Astrocyte of the spinal cord (primary cell): ENCODE measurements at regions not wholly inside any gene's neighbourhood (a gene's known extent, or its start where the extent isn't known, plus 50 kb on each side); places are given as distances from the start of the nearest gene placed in this dataset.

ENCODE experiments used
- DNase-seq: peaks from one replicate; pipeline ENCODE4 v3.0.0; 2011; ENCODE audit warnings: low read depth, low spot score
- H3K4me3 ChIP-seq: 2 replicates; pipeline ENCODE4 v1.5.1; 2011; ENCODE audit warnings: low read depth, mild to moderate bottlenecking, low read length, moderate library complexity
- in situ Hi-C: cut with HindIII; loops from 2 replicates; pipeline ENCODE4 v1.10.0; 2017; ENCODE audit warnings: low sequenced_read_pairs
- TF ChIP-seq, protein P1 (sequence below): IDR thresholded peaks from 2 replicates; pipeline ENCODE4 v1.5.1; 2012; ENCODE audit warnings: low read depth, mild to moderate bottlenecking, low read length, inconsistent platforms

DNA sequence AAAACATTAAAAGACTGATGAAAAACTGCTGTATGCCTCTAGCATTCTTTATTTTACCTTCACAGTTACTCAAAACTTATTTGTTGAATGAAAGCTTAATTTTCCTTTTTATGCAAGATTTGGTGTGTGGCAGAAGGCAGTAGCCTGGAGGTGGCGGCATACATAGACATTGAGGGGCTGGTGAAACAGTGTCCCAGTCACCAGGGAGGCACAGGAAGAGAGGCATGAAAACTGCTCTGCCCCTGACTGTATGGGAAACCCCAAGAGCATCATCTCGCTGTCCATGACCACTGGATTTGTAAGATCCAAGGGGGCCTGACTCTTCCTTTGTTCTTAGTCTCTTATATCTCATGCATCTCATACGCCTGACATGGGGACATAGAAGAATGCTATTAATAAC is 493.7 kb upstream of the GOLIM4 start:
- no peak overlapping the region for H3K4me3 ChIP-seq
- no peak for DNase-seq
- TF ChIP-seq, protein P1, sequence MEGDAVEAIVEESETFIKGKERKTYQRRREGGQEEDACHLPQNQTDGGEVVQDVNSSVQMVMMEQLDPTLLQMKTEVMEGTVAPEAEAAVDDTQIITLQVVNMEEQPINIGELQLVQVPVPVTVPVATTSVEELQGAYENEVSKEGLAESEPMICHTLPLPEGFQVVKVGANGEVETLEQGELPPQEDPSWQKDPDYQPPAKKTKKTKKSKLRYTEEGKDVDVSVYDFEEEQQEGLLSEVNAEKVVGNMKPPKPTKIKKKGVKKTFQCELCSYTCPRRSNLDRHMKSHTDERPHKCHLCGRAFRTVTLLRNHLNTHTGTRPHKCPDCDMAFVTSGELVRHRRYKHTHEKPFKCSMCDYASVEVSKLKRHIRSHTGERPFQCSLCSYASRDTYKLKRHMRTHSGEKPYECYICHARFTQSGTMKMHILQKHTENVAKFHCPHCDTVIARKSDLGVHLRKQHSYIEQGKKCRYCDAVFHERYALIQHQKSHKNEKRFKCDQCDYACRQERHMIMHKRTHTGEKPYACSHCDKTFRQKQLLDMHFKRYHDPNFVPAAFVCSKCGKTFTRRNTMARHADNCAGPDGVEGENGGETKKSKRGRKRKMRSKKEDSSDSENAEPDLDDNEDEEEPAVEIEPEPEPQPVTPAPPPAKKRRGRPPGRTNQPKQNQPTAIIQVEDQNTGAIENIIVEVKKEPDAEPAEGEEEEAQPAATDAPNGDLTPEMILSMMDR, result no peak

DNA sequence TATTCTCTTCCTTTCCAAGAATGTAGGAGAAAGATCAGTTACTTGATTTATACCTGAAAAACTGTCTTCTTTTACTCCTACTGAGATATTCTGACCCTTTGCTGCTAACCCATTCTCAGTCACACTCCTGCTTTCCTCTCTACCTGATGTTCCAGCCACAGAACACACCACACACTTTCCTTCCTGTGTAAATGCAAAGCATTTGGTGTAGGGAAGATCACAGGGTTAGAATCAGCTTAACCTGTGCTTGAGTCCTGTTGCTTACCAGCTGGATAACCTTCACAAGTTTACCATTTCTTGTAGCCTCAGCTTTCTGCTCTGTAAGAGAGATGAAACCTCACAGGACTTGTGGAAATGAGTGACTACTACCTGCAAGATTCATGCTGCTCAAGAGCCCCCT is 489.8 kb upstream of the GOLIM4 start:
- TF ChIP-seq, protein P1, result no peak
- in situ Hi-C loops, result no loop called here
- H3K4me3 ChIP-seq, result no peak overlapping the region
- no peak for DNase-seq

More for the DNA sequence above, 493.7 kb upstream of the GOLIM4 start:
- in situ Hi-C loops, result no loop called here

DNA sequence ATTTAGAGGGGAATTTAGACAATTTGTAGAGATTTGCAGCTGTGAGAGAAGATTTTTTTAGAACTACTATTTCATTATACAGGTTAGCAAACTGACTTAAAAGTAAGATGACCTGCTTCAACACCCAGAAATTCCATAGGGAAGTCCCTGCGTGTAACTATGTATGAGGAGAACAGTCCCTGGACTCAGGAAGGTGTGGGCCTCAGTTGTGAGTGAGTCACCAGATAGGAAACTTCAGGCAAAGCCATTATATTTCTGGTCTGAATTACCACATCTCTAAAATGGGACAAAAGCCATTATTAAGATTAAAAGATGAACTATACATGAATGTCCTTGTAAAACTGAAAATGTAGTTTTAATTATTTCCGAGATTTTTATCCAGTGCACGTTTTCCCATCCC is 488.3 kb upstream of the GOLIM4 start:
- H3K4me3 ChIP-seq, result no peak overlapping the region
- TF ChIP-seq, protein P1, result no peak
- in situ Hi-C loops, result no loop called here
- DNase-seq, result no peak

DNA sequence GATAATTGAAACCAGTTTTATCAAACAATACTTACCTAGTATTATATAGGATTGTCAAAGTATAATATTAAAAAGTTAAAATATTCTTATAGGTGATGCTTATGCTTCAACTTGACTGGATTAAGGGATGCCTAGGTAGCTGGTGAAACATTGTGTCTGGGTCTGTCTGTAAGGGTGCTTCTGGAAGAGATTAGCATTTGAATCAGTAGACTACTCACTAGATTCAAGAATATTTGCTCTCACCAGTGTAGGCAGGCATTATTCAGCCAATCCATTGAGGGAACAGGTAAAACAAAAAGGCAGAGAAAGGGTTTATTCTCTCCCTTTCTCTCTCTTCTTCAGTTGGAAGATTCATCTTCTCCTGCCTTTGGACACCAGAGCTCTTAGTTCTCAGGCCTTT is 486.8 kb upstream of the GOLIM4 start:
- TF ChIP-seq, protein P1, result no peak
- no peak overlapping the region for H3K4me3 ChIP-seq
- no peak for DNase-seq
- in situ Hi-C loops, result no loop called here

DNA sequence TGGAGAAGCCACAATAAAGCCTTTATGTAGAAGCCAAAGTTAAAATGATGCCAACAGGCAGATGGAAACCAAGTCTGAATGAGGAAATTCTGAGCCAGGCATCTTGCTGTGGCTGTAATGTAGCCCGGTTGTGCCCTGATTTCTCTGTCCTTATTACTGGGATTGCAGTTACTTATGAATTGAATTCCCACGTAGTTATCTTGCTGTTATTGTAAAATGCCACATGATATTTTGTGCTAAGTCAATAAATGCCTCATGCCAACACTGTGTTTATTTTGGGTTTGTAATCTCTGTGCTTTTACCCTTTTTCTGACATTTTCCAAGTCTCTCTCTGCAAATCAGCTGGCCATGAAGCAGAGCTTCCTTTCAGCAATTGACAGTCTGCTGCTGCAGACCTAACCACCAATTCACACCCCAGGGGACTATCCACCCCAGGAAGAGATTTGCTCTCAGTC is 486.1 kb upstream of the GOLIM4 start:
- H3K4me3 ChIP-seq, result no peak overlapping the region
- TF ChIP-seq, protein P1, result no peak
- no peak for DNase-seq
- in situ Hi-C loops, result no loop called here

DNA sequence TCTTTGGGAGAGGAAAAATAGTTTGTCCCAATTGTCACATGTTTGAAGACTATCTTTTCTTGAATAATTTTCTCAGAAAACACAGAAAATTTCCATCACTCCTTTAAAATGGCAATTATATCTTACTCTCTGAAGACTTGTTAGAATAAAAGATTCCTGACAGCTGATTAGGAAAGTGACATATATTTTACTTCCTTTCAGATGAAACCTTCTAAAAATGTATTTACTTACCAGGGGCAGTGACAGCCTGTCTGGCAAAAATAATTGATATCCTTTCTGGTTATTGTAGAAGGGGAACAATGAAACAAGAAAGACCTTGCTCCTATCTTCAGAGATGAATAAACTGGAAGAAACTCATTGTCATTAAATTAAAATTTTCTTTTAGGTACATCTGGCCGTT is 483.3 kb upstream of the GOLIM4 start:
- no peak overlapping the region for H3K4me3 ChIP-seq
- DNase-seq, result no peak
- TF ChIP-seq, protein P1, result no peak
- in situ Hi-C loops, result no loop called here

DNA sequence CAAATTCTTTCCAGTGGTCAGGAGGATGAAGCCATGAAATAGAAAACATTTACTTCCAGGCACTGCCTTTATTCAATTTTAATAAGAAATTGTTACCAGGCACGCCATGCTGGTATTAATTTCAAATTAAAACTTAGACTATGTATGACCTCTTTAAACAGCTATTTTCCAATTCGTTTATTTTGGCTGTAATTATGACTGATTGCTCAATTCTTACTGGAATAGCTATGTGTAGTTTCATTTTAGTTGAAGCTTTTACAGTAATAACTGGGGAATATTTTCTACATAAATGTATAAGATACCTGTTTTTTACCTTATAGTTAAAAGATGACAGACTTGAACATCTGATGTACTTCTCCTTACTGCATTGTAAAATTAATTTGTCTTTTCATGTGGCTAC is 480.0 kb upstream of the GOLIM4 start:
- no peak for DNase-seq
- TF ChIP-seq, protein P1, result no peak
- in situ Hi-C loops, result no loop called here
- no peak overlapping the region for H3K4me3 ChIP-seq
